GM18505 (cell line): ENCODE measurements at regions not wholly inside any gene's neighbourhood (a gene's known extent, or its start where the extent isn't known, plus 50 kb on each side); places are given as distances from the start of the nearest gene placed in this dataset.
A peak's percentile ranks its signal among the peaks of the same experiment; 100 is the strongest.

Experiments used
- ATAC-seq: cut with Tn5 transposase; IDR thresholded peaks from one replicate; pipeline ENCODE4 v1.9.1; 2021; ENCODE audit not compliant: unreplicated experiment
- POLR2A ChIP-seq: IDR thresholded peaks from 4 replicates; pipeline ENCODE4 v1.6.1; 2011; ENCODE audit warnings: borderline replicate concordance; ENCODE audit not compliant: insufficient read depth, insufficient read length; ENCODE audit errors: extremely low read depth

- TF ChIP-seq POLR2A: no peak
- ATAC-seq: no peak
These were observed 209.8 kb upstream of the NDST4 start for GRCh38 chr4:115323106-115323707.

DNA sequence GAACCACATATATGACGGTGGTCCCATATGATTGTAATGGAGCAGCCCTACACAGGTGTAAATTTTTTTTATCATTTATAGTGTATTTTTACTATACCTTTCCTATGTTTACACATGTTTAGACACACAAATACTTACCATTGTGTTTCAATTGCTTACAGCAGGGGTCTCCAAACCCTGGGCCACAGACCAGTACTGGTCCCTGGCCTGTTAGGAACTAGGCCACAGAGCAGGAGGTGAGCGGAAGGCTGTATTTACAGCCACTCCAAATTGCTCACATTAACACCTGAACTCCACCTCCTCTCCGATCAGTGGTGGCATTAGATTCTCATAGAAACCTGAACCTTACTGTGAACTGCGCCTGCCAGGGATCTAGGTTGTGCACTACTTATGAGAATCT is 201.8 kb upstream of the NDST4 start:
- TF ChIP-seq POLR2A: no peak
- no peak for ATAC-seq

DNA sequence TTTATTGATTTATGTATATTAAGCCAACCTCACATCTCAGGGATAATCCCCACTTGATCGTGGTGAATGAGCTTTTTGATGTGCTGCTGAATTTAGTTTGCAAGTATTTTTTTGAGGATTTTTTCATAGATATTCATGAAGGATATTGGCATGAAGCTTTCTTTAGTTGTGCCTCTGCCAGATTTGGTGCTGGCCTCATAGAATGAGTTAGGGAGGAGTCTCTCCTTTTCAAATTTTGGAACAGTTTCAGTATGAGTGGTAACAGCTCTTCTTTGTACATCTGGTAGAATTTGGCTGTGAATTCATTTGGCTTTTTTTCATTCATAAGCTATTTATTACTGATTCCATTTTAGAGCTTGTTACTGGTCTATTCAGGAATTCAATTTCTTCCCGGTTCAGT is 197.2 kb upstream of the NDST4 start:
- TF ChIP-seq POLR2A: no peak
- ATAC-seq: no peak

- no peak for ATAC-seq
- TF ChIP-seq POLR2A: no peak
These were observed 181.3 kb upstream of the NDST4 start for GRCh38 chr4:115294717-115295116.

- no peak for TF ChIP-seq POLR2A
- no peak for ATAC-seq
These were observed 179.7 kb upstream of the NDST4 start for GRCh38 chr4:115293093-115293462.

GRCh38 chr4:115292320-115293092 is 179.1 kb upstream of the NDST4 start:
- ATAC-seq: no peak

DNA sequence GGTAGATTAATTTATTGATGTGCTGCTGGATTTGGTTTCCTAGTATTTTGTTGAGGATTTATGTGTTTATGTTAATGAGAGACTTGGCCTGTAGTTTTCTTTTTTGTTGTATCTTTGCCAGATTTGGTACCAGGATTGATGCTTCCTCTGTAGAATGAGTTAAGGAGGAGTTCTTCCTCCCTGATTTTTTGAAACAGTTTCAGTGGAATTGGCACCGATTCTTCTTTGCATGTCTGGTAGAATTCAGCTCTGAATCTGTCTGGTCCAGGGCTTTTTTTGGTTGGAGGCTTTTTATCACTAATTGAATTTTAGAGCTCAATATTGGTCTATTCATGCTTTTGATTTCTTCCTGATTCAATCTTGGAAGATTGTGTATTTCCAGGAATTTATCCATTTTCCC is 174.0 kb upstream of the NDST4 start:
- TF ChIP-seq POLR2A: no peak

More at GRCh38 chr4:115292320-115293092, 179.1 kb upstream of the NDST4 start:
- TF ChIP-seq POLR2A: no peak

GRCh38 chr4:115279330-115279729 is 165.9 kb upstream of the NDST4 start:
- no peak for TF ChIP-seq POLR2A
- ATAC-seq: no peak

More for the DNA sequence above, 174.0 kb upstream of the NDST4 start:
- no peak for ATAC-seq

GRCh38 chr4:115278830-115279229 is 165.4 kb upstream of the NDST4 start:
- no peak for TF ChIP-seq POLR2A
- no peak for ATAC-seq

DNA sequence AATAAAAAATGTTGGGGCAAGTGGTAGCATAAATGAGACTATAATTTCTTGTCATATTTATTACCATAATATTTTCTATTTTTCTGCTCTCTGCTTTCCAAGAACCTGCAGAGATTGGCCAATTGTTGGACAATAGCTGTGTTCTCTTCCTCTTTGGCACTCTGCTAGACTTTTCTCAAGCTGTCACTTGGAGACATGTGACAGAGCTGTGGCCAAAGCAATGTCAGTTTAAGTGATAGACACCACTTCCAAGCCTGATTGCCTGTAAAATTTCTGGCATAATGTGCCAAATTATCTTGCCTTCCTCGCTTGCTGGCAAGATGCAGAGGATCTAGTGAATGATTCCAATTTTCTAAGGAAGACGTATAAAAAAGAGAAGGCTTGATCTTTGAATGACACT is 162.2 kb upstream of the NDST4 start:
- no peak for ATAC-seq
- no peak for TF ChIP-seq POLR2A

GRCh38 chr4:115274545-115274944 is 161.1 kb upstream of the NDST4 start:
- TF ChIP-seq POLR2A: no peak

DNA sequence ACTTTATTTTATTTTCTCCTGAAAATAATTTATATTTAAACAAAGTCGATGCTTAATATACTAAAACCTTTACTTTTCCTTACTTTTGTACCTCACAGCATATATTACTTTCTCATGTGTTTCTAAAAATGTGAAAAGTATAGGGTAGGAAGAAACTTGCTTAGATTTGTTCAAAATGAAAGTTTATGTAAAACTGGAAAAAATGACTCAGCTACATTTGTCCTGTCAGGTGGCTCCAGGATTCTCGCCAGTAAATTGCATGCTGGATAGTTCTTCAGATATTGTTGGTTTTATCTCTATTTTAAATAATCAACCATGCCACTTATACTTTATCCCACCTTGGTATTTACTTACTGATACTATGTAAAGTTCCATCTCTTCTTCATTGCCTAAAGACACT is 159.2 kb upstream of the NDST4 start:
- no peak for ATAC-seq

More at GRCh38 chr4:115274545-115274944, 161.1 kb upstream of the NDST4 start:
- peak; percentile 81 for ATAC-seq

DNA sequence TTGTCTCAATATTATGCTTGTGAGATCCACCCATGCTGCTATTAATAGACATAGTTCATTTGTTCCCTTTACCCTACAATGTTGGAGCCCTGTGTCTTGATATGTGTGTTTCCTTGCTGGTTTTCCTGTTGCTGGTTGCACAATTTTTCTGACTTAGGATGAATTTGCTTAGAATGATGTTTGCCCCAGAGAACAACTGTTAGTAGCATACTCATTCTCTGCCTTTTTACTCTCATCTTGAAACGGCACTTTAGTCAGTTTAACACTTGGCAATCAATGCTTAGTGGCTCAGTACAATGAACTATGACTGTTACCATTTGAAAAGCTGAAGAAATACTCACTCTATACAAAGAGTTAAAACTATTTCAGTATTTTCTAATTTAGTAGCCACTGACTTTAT is 158.8 kb upstream of the NDST4 start:
- ATAC-seq: peak; percentile 61
- TF ChIP-seq POLR2A: no peak

More for the DNA sequence above, 159.2 kb upstream of the NDST4 start:
- TF ChIP-seq POLR2A: no peak

- no peak for ATAC-seq
- no peak for TF ChIP-seq POLR2A
These were observed 146.8 kb upstream of the NDST4 start for GRCh38 chr4:115260195-115260594.
